SK-N-SH treated with all-trans-retinoic acid at 6 μM for 48 hours (cell line): ENCODE measurements at regions not wholly inside any gene's neighbourhood (a gene's known extent, or its start where the extent isn't known, plus 50 kb on each side); places are given as distances from the start of the nearest gene placed in this dataset.

Experiments
- CSDC2 ChIP-seq: fragments of 250-450 bp; sonication (Bioruptor Pico); IDR thresholded peaks from 2 replicates; pipeline ENCODE4 v1.5.0; 2020; ENCODE audit warnings: mild to moderate bottlenecking, moderate library complexity
- ESRRG ChIP-seq: fragments of 250-450 bp; sonication (Bioruptor Pico); IDR thresholded peaks from 2 replicates; pipeline ENCODE4 v1.6.1; 2021; ENCODE audit warnings: mild to moderate bottlenecking
- GLIS3 ChIP-seq: fragments of 250-450 bp; sonication (Bioruptor Pico); IDR thresholded peaks from 2 replicates; pipeline ENCODE4 v1.5.0; 2020; ENCODE audit warnings: mild to moderate bottlenecking, moderate library complexity
- RARB ChIP-seq: fragments of 250-450 bp; sonication (Bioruptor Pico); IDR thresholded peaks from 2 replicates; pipeline ENCODE4 v1.8.0; 2021; ENCODE audit warnings: mild to moderate bottlenecking, moderate library complexity
- SNAI2 ChIP-seq: fragments of 250-450 bp; sonication (Bioruptor Pico); IDR thresholded peaks from 2 replicates; pipeline ENCODE4 v1.5.0; 2020; ENCODE audit warnings: mild to moderate bottlenecking, moderate library complexity
- TCF4 ChIP-seq: fragments of 250-450 bp; sonication (Bioruptor Pico); IDR thresholded peaks from 2 replicates; pipeline ENCODE4 v1.8.0; 2021; ENCODE audit warnings: mild to moderate bottlenecking, moderate library complexity, borderline replicate concordance
- TOX ChIP-seq: fragments of 250-450 bp; sonication (Bioruptor Pico); IDR thresholded peaks from 2 replicates; pipeline ENCODE4 v1.8.0; 2021; ENCODE audit warnings: mild to moderate bottlenecking, moderate library complexity, borderline replicate concordance
- ZFP3 ChIP-seq: fragments of 250-450 bp; sonication (Bioruptor Pico); IDR thresholded peaks from 2 replicates; pipeline ENCODE4 v1.5.0; 2020; ENCODE audit warnings: mild to moderate bottlenecking, moderate library complexity
- ZNF70 ChIP-seq: fragments of 450-650 bp; formaldehyde crosslinking; IDR thresholded peaks from 2 replicates; pipeline ENCODE4 v1.5.0; 2020; ENCODE audit warnings: mild to moderate bottlenecking, moderate library complexity
- TF ChIP-seq, protein P1 (sequence below): fragments of 250-450 bp; sonication (Bioruptor Pico); IDR thresholded peaks from 2 replicates; pipeline ENCODE4 v1.8.0; 2020; ENCODE audit warnings: mild to moderate bottlenecking, moderate library complexity, borderline replicate concordance

DNA sequence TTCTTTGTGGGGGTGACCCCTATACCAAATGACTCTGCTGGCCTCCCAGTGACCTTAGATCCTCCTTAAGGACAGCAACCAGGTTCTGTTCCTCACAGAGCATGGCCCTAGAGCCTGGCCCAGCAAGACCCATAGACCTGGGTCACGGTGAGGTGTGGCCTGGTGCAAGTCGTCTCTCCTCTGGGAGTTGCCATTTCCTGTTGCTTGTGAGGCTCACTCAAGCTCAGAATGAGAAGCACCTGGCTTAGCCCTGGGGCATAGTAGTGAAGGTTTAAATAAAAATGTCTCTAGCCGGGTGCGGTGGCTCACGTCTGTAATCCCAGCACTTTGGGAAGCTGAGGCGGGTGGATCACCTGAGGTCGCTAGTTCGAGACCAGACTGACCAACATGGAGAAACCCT, 131.3 kb downstream of the SMAD6 start:
- TF ChIP-seq, protein P1, sequence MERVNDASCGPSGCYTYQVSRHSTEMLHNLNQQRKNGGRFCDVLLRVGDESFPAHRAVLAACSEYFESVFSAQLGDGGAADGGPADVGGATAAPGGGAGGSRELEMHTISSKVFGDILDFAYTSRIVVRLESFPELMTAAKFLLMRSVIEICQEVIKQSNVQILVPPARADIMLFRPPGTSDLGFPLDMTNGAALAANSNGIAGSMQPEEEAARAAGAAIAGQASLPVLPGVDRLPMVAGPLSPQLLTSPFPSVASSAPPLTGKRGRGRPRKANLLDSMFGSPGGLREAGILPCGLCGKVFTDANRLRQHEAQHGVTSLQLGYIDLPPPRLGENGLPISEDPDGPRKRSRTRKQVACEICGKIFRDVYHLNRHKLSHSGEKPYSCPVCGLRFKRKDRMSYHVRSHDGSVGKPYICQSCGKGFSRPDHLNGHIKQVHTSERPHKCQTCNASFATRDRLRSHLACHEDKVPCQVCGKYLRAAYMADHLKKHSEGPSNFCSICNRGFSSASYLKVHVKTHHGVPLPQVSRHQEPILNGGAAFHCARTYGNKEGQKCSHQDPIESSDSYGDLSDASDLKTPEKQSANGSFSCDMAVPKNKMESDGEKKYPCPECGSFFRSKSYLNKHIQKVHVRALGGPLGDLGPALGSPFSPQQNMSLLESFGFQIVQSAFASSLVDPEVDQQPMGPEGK (CRISPR knock-in tag): no peak
- TF ChIP-seq ZNF70 (no peak), SNAI2 (CRISPR knock-in tag) (no peak), TOX (CRISPR knock-in tag) (no peak), RARB (CRISPR knock-in tag) (no peak), CSDC2 (CRISPR knock-in tag) (no peak), GLIS3 (no peak), ESRRG (no peak), TCF4 (CRISPR knock-in tag) (no peak), ZFP3 (CRISPR knock-in tag) (no peak)
